Esophagus squamous epithelium (tissue), 5 donors: ENCODE measurements at regions not wholly inside any gene's neighbourhood (a gene's known extent, or its start where the extent isn't known, plus 50 kb on each side); places are given as distances from the start of the nearest gene placed in this dataset.
"Not testable (repeated sequence)": the region's sequence is repeated elsewhere in the genome, so short reads cannot be mapped to it uniquely, and the experiment has no call there.

Experiments
- DNase-seq: peaks from one replicate; lab custom pipeline; 2025; lab: John Stamatoyannopoulos, UW
- H3K27ac ChIP-seq, 4 donors: fragments of 200-600 bp; sonication (generic); one replicate each; pipeline ENCODE4 v1.5.1; 2016 to 2019; ENCODE audit warnings: mild to moderate bottlenecking in 1 of 4
- H3K27me3 ChIP-seq, 4 donors: fragments of 200-600 bp; sonication (generic); 1 replicate in 3 of 4; 2 replicates in 1 of 4; pipeline versions ENCODE4 v1.5.1 to v1.6.0; 2017 to 2021; ENCODE audit warnings: antibody characterized with exemption in 1 of 4
- H3K36me3 ChIP-seq, 3 donors: fragments of 200-600 bp; sonication (generic); one replicate each; pipeline ENCODE4 v1.5.1; 2016 to 2019
- H3K4me1 ChIP-seq, 3 donors: fragments of 200-600 bp; sonication (generic); one replicate each; pipeline ENCODE4 v1.5.1; 2017 to 2019
- H3K4me3 ChIP-seq, 4 donors: fragments of 200-600 bp; sonication (generic); 1 replicate in 3 of 4; 2 replicates in 1 of 4; pipeline ENCODE4 v1.5.1; 2016 to 2019; ENCODE audit warnings: mild to moderate bottlenecking in 2 of 4, moderate library complexity in 1 of 4
- H3K9me3 ChIP-seq, 3 donors: fragments of 200-600 bp; sonication (generic); one replicate each; pipeline ENCODE4 v1.5.1; 2016 to 2019
- POLR2A ChIP-seq, 4 donors: fragments of 450-650 bp; IDR thresholded peaks; one replicate each; pipeline ENCODE4 v1.6.1; 2017; ENCODE audit warnings: antibody characterized with exemption in 4 of 4, mild to moderate bottlenecking in 4 of 4, moderate library complexity in 3 of 4
- WGBS, 2 donors: methylation state at CpG; one replicate each; pipeline ENCODE4 v1.1.5; 2018; 5-methylcytosine and 5-hydroxymethylcytosine counted together
- intact Hi-C: fragments of 100-400 bp; cut with DNase I; formaldehyde crosslinking; loops from one replicate; pipeline ENCODE4 v1.15.0; 2022
- TF ChIP-seq, protein P1 (sequence below), 6 experiments: fragments of 450-650 bp in 4 of 6; fragments of 200-600 bp in 2 of 6; sonication (generic) in 2 of 6; IDR thresholded peaks; one replicate each; pipeline ENCODE4 v1.5.1; 2016 to 2019; ENCODE audit warnings: antibody characterized with exemption in 6 of 6, mild to moderate bottlenecking in 4 of 6, moderate library complexity in 4 of 6
- donor health status: DM: yes; HTN: yes; CAD: no.

DNA sequence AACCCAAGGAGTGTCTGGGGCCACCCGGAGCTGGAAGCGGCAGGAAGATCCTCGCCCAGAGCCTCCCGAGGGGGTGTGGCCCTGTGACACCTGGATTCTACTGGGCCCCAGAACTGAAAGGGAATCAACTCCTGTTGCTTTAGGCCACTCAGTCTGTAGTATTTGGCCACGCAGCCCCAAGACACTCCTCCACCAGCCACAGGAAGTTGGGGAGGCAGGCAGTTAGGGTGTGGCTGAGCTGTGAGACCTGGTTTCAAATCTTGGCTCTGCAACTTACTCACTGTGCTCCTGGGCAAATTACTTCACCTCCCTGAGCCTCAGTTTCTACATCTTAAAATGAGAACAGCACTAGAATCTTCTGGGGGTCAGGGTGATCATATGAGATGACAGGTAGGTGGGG is 119.8 kb upstream of the PPP1R26 start:
- intact Hi-C loops, result no loop called here
- Histone ChIP-seq H3K27me3 (peaks cover 0 to 40% (median 0%) of the 10 kb centered on the region in 4 donors), H3K4me3 (no peak overlapping the region), H3K36me3 (no peaks in the 10 kb centered on the region), H3K27ac (no peak overlapping the region), H3K9me3 (no peaks in the 10 kb centered on the region), H3K4me1 (no peaks in the 10 kb centered on the region)
- DNase-seq, result no peak
- TF ChIP-seq POLR2A (IDR thresholded peaks at IDR 0.05), result no peak
- TF ChIP-seq, protein P1, sequence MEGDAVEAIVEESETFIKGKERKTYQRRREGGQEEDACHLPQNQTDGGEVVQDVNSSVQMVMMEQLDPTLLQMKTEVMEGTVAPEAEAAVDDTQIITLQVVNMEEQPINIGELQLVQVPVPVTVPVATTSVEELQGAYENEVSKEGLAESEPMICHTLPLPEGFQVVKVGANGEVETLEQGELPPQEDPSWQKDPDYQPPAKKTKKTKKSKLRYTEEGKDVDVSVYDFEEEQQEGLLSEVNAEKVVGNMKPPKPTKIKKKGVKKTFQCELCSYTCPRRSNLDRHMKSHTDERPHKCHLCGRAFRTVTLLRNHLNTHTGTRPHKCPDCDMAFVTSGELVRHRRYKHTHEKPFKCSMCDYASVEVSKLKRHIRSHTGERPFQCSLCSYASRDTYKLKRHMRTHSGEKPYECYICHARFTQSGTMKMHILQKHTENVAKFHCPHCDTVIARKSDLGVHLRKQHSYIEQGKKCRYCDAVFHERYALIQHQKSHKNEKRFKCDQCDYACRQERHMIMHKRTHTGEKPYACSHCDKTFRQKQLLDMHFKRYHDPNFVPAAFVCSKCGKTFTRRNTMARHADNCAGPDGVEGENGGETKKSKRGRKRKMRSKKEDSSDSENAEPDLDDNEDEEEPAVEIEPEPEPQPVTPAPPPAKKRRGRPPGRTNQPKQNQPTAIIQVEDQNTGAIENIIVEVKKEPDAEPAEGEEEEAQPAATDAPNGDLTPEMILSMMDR (IDR thresholded peaks at IDR 0.05), result no peak
- WGBS, 2 donors, result 83% methylated on average over 1 of the region's 5 CpGs; no CpG with 5 or more reads in 1 of the 2 donors

DNA sequence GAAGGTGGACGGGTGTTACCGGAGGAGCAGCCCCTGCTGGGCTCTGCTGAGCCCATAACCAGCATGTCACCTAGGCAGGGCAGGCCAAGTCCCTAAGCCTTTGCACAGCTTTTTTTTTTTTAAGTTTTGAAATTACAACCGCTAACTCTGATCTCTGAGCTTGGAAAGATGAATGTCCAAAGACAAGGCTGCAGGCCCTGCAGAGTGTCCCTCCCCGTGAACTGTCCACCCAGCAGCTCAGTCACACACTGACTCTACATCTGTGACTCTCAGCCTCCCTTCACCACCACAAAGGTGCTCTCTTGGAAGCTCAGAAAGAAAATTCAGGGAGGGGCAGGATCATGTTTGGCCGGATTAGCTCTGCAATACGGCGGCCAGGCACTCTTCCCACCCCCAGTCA is 119.0 kb upstream of the PPP1R26 start:
- Histone ChIP-seq H3K27me3 (peaks cover 0 to 37% (median 0%) of the 10 kb centered on the region in 4 donors), H3K27ac (no peak overlapping the region), H3K9me3 (no peaks in the 10 kb centered on the region), H3K4me1 (no peaks in the 10 kb centered on the region), H3K4me3 (no peak overlapping the region), H3K36me3 (no peaks in the 10 kb centered on the region)
- DNase-seq, result no peak
- WGBS, 2 donors, result 71 to 79% methylated on average over 4 to 7 of the region's 7 CpGs
- intact Hi-C loops, result no loop called here
- TF ChIP-seq, protein P1 (IDR thresholded peaks at IDR 0.05), result no peak
- TF ChIP-seq POLR2A (IDR thresholded peaks at IDR 0.05), result no peak

DNA sequence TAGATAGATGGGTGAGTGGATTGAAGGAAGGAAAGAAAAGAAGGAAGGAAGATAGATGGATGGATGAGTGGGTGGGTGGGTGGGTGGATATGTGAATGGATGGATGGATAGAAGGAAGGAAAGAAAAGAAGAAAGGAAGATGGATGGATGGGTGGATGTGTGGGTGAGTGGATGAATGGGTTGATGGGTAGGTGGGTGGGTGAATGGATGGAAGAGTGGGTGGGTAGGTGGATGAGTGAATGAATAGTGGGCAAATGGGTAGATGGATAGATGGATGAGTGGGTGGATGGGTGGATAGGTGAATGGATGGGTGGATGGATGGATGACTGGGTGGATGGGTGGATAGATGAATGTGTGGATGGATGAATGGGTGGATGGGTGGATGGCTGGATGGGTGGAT is 117.9 kb upstream of the PPP1R26 start:
- peaks cover 0 to 28% (median 0%) of the 10 kb centered on the region in 4 donors for H3K27me3 ChIP-seq
- H3K4me1 ChIP-seq, H3K9me3 ChIP-seq, H3K27ac ChIP-seq, H3K36me3 ChIP-seq, intact Hi-C loops, DNase-seq, H3K4me3 ChIP-seq: not testable (repeated sequence)

DNA sequence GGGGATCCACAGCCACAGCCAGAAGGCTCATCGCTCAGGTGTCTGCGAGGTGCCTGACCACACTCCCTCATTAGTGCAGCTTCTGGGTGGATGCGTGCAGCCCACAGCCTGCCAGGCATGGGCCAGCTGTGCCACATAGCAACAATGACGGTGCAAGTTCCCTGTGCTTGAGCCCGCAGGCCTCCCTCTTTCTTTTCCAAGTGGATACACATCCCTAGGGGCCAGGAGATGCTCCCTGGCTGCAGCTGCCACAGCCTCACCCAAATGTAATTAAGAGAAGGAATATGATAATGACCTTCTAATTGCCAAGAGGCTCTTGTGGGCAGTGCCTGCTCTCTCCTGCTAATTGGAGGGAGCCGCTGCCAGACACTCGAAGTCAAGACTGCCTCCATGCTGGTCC is 116.0 kb upstream of the PPP1R26 start:
- TF ChIP-seq POLR2A (IDR thresholded peaks at IDR 0.05), result no peak
- TF ChIP-seq, protein P1 (IDR thresholded peaks at IDR 0.05), result no peak
- Histone ChIP-seq H3K27ac (no peak overlapping the region), H3K4me1 (no peaks in the 10 kb centered on the region), H3K36me3 (no peaks in the 10 kb centered on the region), H3K4me3 (no peak overlapping the region), H3K9me3 (no peaks in the 10 kb centered on the region), H3K27me3 (peaks cover 0 to 24% (median 0%) of the 10 kb centered on the region in 4 donors)
- DNase-seq, result no peak
- intact Hi-C loops, result no loop called here
- 40 to 73% methylated on average over 1 to 5 of the region's 7 CpGs for WGBS, 2 donors

DNA sequence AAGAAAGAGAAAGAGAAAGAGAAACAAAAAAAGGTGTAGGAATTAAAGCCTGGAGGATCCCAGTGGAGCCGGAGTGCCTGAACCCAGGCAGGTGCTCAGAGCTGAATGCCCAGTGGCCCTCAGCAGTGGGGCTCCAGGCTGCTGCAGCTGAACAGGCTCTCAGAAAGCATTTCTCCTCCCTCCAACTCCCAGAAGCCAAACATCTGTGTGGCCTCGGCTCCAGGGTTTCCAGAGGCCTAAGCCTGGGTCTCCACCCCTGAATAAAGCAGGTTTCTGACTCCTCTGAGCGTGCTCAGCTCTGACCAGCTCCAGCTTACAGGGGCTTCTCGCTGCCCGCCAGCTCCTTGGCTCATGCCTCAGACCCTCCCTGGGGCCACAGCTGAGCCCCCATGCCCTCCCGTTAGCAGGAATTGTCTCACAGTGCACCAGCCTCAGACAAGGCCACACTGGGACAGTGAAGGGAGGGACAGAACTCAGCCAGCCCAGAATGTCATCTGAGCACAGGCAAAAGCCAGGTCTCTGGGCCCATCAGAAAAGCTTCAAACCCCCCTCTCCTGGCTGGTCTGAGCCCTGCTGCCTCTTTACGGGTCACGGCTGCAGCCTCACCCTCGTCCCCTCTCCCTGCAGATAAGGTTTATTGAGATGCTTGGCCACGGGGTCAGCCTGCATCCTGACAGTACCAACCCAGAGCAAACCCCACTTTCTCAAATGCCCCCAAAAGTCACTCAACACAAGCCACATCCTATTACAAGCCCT is 114.4 kb upstream of the PPP1R26 start:
- DNase-seq, result no peak

More for the DNA sequence above, 114.4 kb upstream of the PPP1R26 start:
- intact Hi-C loops, result no loop called here
- H3K9me3 ChIP-seq, result no peaks in the 10 kb centered on the region
- no peaks in the 10 kb centered on the region for H3K36me3 ChIP-seq
- peaks cover 0 to 33% (median 0%) of the 10 kb centered on the region in 4 donors for H3K27me3 ChIP-seq
- H3K27ac ChIP-seq, result no peak overlapping the region
- WGBS, 2 donors, result 65 to 67% methylated on average over 6 to 10 of the region's 10 CpGs
- H3K4me1 ChIP-seq, result no peaks in the 10 kb centered on the region
- no peak overlapping the region for H3K4me3 ChIP-seq
- no peak for TF ChIP-seq POLR2A (IDR thresholded peaks at IDR 0.05)
- TF ChIP-seq, protein P1 (IDR thresholded peaks at IDR 0.05), result no peak
